Pons (tissue), 1 donor: ENCODE measurements at regions not wholly inside any gene's neighbourhood (a gene's known extent, or its start where the extent isn't known, plus 50 kb on each side); places are given as distances from the start of the nearest gene placed in this dataset.
A peak's percentile ranks its signal among the peaks of the same experiment; 100 is the strongest.

Source experiments
- DNase-seq: peaks from one replicate; pipeline ENCODE4 v3.0.0-alpha.2; 2016; ENCODE audit warnings: low spot score

DNA sequence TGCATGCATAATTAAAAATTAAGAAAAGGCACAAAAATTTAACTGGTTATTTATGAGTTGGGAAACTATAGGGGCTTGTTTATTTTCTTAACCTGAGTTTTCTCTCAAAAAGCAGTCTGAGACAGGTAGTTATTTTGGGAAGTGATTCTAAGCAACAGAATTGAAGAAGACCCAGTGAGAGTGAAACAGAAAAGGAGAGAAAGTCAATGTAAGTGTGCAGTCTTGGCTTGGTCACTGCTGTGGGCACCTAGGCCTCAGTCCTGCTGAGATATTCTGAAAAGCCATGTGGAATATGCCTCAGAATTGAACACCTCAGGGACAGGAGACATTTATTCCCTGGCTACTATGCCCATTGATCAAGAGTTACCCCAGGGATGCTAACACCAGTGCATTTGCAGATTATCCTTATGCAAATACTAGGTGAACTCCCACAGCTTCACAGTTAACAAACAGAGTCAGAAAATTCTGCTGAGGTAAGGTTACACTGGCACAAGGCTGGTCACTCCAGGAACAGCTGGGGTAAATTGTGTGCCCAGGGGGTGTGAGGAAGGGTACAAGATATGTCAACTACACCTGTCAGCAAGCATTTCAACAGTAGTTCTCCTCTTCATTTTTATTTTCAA is 222.7 kb downstream of the EFHB start:
- no peak for DNase-seq

DNA sequence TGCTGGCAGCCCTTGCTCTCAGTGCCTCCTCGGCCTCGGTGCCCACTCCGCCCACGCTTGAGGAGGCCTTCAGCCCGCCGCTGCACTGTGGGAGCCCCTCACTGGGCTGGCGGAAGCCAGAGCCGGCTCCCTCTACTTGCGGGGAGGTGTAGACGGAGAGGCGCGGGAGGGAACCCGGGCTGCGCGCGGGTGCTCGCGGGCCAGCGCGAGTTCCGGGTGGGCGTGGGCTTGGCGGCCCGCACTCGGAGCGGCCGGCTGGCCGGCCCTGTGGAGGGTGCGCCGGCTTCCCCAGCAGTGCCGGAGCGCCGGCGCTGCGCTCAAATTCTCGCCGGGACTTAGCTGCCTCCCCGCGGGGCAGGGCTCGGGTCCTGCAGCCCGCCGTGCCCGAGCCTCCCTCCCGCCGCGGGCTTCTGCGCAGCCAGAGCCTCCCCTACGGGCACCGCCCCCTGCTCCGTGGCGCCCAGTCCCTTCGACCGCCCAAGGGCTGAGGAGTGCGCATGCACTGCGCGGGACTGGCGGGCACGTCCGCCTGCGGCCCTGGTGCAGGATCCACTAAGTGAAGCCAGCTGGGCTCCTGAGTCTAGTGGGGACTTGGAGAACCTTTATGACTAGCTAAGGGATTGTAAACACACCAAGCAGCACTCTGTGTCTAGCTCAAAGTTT is 231.5 kb downstream of the EFHB start:
- no peak for DNase-seq

DNA sequence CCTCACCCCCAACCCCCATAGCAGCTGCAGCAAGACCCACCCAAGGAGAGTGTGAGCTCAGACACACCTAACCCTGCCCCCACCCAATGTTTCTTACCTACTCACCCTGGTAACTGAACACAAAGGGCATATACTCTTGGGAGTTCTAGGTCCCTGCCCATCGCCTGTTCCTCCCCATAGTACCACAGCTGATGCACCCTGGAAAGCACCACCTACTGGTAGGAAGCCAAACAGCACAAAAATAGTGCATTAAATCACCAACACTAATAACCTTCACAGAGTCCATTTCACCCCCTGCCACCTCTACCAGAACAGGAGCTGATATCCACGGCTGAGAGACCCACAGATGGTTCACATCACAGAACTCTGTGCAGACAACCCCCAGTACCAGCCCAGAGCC is 245.2 kb downstream of the EFHB start:
- no peak for DNase-seq

DNA sequence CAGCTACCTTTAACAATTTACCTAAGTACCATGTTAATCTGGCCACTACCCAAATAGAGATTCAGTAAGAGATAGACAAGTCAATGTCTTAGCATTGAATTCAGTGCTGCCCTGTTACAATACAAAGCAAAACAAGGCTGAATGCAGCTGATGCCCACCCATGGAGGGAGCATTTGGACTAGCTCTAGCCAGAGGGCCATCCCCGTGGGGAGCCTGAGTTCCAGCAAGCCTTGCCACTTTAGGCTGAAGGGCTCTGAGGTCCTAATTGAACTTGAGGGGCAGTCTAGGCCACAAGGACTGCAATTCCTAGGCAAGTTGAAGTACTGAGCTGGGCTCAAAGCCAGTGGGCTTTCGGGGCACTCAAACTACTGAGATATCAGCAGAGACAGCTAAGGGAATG is 265.9 kb downstream of the EFHB start:
- DNase-seq = no peak

DNA sequence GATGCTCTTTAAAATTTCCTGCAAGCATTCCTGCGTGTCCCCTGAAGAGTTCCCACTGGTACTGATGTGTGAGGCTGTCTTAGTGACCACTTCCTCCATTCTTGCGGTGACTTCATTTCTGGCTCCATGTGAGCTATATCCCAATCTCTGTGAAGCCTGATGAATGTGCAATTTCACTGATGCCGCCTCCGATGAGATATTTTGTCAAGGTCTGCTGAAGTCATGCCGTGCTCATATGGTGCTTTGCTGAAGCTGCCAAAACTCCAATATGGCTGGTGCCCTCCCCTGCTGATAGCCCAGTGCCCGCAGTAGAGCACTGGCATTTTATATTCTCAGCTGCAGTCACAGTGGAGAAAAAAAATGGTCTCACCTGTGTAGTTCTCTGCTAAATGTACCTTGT is 271.5 kb downstream of the EFHB start:
- DNase-seq = peak; percentile 12

DNA sequence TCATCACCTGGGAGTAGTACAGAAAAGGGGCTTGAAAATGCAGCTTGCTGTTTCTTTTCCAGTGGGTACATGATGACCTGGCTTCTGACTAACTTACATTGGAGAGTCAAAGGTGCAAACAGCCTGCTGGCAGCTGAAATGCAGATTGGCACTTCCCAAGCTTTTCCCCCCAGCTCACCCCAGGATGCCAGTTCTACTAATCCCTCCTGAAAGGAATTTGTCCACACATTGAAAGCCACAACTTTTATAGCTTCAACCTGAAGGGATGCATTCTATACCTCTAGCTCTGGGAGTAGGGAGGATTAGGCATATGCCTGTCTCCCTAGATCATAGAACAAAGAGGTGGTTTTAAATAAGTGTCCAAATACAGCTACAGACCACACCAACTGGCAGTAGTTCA is 281.7 kb downstream of the EFHB start:
- DNase-seq = no peak

DNA sequence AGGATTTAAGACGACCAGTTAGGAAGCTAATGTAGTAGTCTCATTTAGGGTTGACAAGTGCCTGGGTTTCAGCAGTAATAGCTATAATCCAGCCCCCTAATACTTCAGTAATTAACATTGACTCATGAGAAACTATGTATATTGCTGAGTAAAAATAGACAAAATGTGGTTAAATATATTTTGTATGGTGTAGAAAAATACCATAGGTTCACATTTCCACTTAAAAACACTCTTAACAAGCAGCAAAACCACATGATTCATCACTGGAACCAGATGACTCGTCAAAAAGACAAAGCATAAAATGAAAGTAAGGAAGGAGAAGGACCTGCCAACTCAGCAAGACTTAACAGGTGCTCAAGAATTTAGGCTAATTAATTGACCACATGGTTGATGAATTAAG is 288.9 kb downstream of the EFHB start:
- DNase-seq = no peak

DNA sequence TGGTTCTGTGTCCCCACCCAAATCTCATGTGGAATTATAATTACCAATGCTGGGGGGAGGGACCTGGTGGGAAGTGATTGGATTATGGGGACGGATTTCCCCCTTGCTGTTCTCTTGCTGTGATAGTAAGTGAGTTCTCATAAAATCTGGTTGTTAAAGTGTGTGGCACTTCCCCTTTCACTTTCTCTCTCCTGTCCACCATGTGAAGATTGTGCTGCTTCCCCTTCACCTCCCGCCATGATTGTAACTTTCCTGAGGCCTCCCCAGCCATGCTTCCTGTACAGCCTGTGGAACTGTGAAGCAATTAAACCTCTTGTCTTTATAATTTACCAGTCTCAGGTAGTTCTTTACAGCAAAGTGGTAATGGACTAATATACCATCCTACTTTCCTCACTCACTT is 289.6 kb downstream of the EFHB start:
- no peak for DNase-seq

DNA sequence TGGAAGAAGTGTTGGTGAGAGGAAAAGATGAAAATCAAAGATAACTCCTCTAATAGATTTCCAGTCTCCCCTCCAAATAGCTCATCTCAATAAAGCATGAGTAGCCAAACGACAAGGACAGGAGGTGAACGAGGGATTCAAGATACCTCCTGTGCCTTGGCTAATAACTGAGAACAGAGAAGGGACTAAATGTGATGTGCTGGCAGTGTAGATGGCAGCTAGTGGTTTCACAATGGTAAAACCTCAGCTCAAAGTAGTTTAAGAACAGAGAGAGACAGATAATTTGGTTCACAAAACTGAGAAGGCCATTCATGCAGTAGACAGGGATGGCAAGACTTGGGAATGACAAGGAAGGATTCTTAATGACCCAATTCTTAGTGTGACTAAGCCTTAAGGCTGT is 292.6 kb downstream of the EFHB start:
- DNase-seq = no peak

DNA sequence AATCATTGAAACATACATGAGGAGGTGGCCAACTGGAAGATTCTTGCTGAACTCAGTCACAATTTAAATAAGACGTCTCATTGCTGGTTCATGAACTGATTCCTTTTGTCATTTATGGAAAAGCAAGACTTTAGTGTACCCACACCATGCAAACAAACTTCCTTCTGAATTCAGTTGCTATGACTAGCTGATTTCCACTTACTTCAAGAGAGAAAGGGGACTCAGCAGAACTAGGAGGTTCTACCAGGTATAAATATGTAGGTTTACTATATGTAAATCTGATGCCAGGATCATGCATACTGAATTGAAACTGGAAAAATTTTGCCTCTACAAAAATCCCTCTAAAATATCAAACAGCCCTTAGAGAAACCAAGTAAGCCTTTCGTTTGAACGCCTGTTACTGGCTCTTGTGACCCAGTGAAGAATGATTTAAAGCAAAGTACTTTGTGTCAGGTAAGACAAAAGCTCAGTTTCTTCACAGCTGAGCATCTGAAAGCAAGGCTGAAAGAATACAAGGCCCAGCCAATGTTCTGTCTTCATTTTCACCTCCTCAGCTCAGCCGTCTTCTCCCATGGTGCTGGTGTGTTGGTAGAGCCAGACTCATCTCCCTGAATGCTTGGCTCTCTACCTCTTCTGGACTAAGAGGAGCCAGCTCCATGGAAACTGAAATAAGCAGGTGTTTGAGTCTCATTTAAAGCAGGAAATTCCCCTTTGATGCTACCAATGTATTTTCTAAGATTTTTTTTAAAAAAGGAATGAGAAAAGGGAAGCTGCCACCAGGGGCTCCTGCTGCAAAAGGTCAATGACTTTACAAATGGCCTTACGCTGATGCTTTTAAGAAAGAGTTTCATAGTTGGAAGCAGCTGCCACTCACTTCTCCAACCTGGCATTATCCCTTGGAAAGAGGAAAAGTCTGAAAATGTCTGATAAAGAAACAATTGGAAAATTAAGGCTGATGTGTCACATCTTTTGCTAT is 301.6 kb downstream of the EFHB start:
- DNase-seq = no peak

DNA sequence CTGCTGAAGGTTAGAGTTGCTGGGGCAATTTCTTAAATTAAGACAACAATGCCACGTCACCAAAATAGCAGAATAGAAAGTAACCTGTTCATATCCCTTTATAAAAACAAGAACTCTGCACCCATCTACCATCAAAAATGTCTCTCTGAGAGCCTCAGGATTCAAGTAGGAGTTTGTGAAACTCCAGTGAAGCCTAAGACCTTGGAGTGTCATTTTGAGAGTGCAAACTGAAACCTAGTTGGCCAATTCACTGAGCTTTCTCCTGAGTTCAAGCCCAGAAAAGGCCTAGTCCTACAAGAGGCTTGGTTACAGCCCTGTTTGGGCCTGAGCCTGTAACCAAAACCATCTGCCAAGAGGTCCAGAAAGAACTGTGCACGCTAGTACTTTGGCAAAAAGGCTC is 335.1 kb downstream of the EFHB start:
- no peak for DNase-seq

DNA sequence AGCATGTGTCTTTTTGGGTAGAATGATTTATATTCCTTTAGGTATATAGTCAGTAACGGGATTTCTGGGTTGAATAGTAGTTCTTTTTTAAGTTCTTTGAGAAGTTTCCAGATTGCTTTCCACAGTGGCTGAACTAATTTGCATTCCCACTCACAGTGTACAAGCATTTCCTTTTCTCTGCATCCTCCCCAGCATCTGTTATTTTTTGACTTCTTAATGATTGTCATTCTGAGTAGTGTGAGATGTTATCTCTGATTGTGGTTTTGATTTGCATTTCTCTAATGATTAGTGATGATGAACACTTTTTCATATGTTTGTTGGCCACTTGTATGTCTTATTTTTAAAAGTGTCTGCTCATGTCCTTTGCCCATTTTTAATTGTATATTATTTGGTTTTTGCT is 337.6 kb downstream of the EFHB start:
- no peak for DNase-seq

DNA sequence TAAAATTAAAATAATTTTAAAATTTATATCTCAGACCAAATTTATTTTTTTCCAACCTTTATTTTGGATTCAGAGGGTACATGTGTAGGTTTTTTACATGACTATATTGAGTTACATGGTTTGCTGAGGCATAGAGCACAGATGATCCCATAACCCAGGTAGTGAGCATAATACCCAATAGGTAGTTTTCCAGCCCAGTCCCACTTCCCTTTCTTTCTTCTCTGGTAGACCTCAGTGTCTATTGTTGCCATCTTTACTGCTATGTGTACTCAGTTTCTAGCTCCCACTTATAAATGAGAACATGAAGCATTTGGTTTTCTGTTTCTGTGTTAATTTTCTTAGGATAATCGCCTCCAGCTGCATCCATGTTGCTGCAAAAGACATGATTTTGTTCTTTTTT is 338.1 kb downstream of the EFHB start:
- no peak for DNase-seq
